ENCODE measurements at regions not wholly inside any gene's neighbourhood (a gene's known extent, or its start where the extent isn't known, plus 50 kb on each side); places are given as distances from the start of the nearest gene placed in this dataset.

DNA sequence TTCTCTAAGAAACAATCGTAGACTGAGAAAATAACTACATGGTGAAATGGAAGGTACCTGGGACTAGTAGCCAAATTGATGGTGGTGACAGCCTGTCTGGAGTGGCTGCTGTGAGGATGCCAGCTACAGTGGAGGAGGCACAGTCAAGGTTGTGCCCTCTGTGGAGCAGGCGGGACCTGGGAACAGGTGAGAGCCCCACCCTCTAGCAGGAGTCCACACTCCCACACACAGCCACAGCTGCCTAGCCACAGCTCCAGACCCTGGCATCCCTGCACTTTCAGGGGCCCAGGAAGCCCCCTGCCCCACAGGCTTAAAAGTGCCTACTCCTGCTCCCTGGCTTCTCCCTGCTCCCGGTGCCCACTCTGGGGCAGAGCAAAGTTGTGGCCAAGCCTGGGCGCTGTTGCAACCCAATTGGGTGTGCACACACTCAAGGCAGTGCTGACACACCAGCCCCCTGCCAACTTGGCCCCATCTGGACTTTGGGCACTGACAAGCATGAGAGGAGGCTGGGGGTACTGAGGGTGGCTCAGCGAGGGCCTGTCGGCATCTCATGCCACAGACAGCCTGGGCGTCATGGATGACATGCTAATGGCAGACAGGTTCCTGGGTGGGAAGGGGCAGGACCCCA, 548.7 kb downstream of the TBC1D32 start:
- TF ChIP-seq, protein P1, sequence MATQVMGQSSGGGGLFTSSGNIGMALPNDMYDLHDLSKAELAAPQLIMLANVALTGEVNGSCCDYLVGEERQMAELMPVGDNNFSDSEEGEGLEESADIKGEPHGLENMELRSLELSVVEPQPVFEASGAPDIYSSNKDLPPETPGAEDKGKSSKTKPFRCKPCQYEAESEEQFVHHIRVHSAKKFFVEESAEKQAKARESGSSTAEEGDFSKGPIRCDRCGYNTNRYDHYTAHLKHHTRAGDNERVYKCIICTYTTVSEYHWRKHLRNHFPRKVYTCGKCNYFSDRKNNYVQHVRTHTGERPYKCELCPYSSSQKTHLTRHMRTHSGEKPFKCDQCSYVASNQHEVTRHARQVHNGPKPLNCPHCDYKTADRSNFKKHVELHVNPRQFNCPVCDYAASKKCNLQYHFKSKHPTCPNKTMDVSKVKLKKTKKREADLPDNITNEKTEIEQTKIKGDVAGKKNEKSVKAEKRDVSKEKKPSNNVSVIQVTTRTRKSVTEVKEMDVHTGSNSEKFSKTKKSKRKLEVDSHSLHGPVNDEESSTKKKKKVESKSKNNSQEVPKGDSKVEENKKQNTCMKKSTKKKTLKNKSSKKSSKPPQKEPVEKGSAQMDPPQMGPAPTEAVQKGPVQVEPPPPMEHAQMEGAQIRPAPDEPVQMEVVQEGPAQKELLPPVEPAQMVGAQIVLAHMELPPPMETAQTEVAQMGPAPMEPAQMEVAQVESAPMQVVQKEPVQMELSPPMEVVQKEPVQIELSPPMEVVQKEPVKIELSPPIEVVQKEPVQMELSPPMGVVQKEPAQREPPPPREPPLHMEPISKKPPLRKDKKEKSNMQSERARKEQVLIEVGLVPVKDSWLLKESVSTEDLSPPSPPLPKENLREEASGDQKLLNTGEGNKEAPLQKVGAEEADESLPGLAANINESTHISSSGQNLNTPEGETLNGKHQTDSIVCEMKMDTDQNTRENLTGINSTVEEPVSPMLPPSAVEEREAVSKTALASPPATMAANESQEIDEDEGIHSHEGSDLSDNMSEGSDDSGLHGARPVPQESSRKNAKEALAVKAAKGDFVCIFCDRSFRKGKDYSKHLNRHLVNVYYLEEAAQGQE (IDR thresholded peaks at IDR 0.05; ENCODE audit: insufficient replicate concordance, low read depth) = no peak
- TF ChIP-seq POLR2AphosphoS5 (IDR thresholded peaks at IDR 0.05; ENCODE audit: low read depth) (no peak), GABPA (IDR thresholded peaks at IDR 0.05; ENCODE audit: low read depth) (no peak), SPI1 (IDR thresholded peaks at IDR 0.05; ENCODE audit: borderline replicate concordance, low read depth) (no peak)
- TF ChIP-seq, protein P2, sequence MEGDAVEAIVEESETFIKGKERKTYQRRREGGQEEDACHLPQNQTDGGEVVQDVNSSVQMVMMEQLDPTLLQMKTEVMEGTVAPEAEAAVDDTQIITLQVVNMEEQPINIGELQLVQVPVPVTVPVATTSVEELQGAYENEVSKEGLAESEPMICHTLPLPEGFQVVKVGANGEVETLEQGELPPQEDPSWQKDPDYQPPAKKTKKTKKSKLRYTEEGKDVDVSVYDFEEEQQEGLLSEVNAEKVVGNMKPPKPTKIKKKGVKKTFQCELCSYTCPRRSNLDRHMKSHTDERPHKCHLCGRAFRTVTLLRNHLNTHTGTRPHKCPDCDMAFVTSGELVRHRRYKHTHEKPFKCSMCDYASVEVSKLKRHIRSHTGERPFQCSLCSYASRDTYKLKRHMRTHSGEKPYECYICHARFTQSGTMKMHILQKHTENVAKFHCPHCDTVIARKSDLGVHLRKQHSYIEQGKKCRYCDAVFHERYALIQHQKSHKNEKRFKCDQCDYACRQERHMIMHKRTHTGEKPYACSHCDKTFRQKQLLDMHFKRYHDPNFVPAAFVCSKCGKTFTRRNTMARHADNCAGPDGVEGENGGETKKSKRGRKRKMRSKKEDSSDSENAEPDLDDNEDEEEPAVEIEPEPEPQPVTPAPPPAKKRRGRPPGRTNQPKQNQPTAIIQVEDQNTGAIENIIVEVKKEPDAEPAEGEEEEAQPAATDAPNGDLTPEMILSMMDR (IDR thresholded peaks at IDR 0.05; ENCODE audit: insufficient read depth, low read length) = no peak
- H3K4me3 ChIP-seq (replicated peaks; ENCODE audit: insufficient read depth, low read length) = no peak overlapping the region
- no peaks in the 10 kb centered on the region for H3K27me3 ChIP-seq (ENCODE audit: insufficient read depth, poor library complexity, severe bottlenecking)
- no peak for DNase-seq (ENCODE audit: low read depth in 1 of 2, low spot score in 1 of 2)
- H3K27ac ChIP-seq (replicated peaks) = no peak overlapping the region

DNA sequence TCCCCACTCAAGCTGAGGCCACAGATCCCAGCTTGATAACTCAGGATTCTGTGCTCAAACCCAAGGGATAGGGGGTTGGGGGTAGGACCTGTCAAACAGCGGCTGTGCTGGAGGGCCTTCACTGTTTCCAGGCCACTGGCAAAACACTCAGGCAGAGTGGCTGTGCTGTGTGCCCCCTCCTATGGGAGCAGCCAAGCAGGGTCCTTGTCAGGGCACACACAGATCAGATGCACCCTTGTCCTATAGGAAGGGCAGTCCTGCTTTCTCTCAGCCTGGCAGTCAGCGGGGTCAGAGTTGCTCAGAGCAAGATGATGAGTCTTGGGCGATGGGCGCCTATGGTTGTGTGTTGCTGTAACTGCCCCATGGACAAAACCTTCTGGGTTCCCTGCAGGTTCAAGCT, 554.8 kb downstream of the TBC1D32 start:
- Histone ChIP-seq H3K4me3 (replicated peaks; ENCODE audit: insufficient read depth, low read length) (no peak overlapping the region), H3K27me3 (ENCODE audit: insufficient read depth, poor library complexity, severe bottlenecking) (no peaks in the 10 kb centered on the region), H3K27ac (replicated peaks) (no peak overlapping the region)
- no peak for DNase-seq (ENCODE audit: low read depth in 1 of 2, low spot score in 1 of 2)
- TF ChIP-seq POLR2AphosphoS5 (IDR thresholded peaks at IDR 0.05; ENCODE audit: low read depth) (no peak), SPI1 (IDR thresholded peaks at IDR 0.05; ENCODE audit: borderline replicate concordance, low read depth) (no peak), GABPA (IDR thresholded peaks at IDR 0.05; ENCODE audit: low read depth) (no peak)
- TF ChIP-seq, protein P2 (IDR thresholded peaks at IDR 0.05; ENCODE audit: insufficient read depth, low read length) = no peak

DNA sequence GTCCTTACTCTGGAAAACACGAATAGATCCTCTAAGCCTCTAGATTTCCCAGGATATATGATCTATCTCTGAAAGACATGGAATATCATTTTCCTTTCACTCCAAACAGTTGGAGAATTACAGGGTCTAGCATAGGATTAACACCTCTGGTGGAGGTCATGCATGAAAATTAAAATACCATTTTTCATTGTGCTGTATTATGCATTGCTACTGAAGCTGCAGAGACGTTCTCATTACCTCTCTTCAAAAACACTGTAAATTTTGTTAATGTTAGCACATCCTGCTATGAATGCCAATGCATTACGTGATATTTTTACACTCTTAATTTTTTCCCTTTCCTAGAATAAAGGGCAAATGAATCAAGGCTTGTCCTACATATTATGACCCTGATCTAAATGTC, 558.6 kb downstream of the TBC1D32 start:
- TF ChIP-seq, protein P2 (IDR thresholded peaks at IDR 0.05; ENCODE audit: insufficient read depth, low read length) = no peak
- DNase-seq (ENCODE audit: low read depth in 1 of 2, low spot score in 1 of 2) = no peak
- H3K4me3 ChIP-seq (replicated peaks; ENCODE audit: insufficient read depth, low read length) = no peak overlapping the region
- no peaks in the 10 kb centered on the region for H3K27me3 ChIP-seq (ENCODE audit: insufficient read depth, poor library complexity, severe bottlenecking)
- no peak overlapping the region for H3K27ac ChIP-seq (replicated peaks)

DNA sequence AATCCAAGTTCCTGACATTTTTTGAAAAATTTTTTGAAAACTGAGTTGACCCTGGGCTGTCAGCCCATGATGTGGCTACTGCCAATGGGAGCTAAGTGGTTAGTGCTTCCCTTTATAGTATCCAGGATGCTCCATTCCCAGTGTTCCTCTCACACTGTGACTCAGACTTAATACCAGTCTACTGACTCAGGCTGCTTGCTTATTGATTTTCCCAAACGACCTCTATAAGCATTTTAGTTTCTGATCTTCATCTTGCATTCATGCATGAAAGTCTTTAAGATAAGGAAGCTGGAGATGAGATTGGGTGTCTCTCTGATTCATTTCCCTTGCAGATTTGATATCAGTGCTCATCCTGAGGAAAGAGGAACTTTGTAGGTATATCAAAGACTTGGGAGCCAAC, 560.0 kb downstream of the TBC1D32 start:
- Histone ChIP-seq H3K4me3 (replicated peaks; ENCODE audit: insufficient read depth, low read length) (no peak overlapping the region), H3K27ac (replicated peaks) (no peak overlapping the region), H3K27me3 (ENCODE audit: insufficient read depth, poor library complexity, severe bottlenecking) (no peaks in the 10 kb centered on the region)
- TF ChIP-seq SPI1 (IDR thresholded peaks at IDR 0.05; ENCODE audit: borderline replicate concordance, low read depth) (no peak), POLR2AphosphoS5 (IDR thresholded peaks at IDR 0.05; ENCODE audit: low read depth) (no peak)
- TF ChIP-seq, protein P2 (IDR thresholded peaks at IDR 0.05; ENCODE audit: insufficient read depth, low read length) = no peak
- no peak for DNase-seq (ENCODE audit: low read depth in 1 of 2, low spot score in 1 of 2)

Measured in HL-60 (cell line).